ENCODE measurements at regions not wholly inside any gene's neighbourhood (a gene's known extent, or its start where the extent isn't known, plus 50 kb on each side); places are given as distances from the start of the nearest gene placed in this dataset.

- no peak for DNase-seq (ENCODE audit: low read depth)
These were observed 596.2 kb upstream of the DPPA4 start for GRCh38 chr3:109933576-109933975.

GRCh38 chr3:109939817-109940216, 602.5 kb upstream of the DPPA4 start:
- no peak for TF ChIP-seq CTCF (conservative IDR thresholded peaks at IDR 0.05; ENCODE audit: control insufficient read depth, insufficient read depth, low read depth, low read length)
- DNase-seq (ENCODE audit: low read depth), result no peak
- no peak overlapping the region for H3K4me3 ChIP-seq (ENCODE audit: control insufficient read depth, low read depth, low read length)

More at GRCh38 chr3:109933576-109933975, 596.2 kb upstream of the DPPA4 start:
- no peak overlapping the region for H3K4me3 ChIP-seq (ENCODE audit: control insufficient read depth, low read depth, low read length)
- TF ChIP-seq CTCF (conservative IDR thresholded peaks at IDR 0.05; ENCODE audit: control insufficient read depth, insufficient read depth, low read depth, low read length), result no peak

GRCh38 chr3:109943181-109943580, 605.8 kb upstream of the DPPA4 start:
- TF ChIP-seq CTCF (conservative IDR thresholded peaks at IDR 0.05; ENCODE audit: control insufficient read depth, insufficient read depth, low read depth, low read length), result no peak
- no peak overlapping the region for H3K4me3 ChIP-seq (ENCODE audit: control insufficient read depth, low read depth, low read length)
- peak; percentile 83 for DNase-seq (ENCODE audit: low read depth)

- no peak for DNase-seq (ENCODE audit: low read depth)
- no peak for TF ChIP-seq CTCF (conservative IDR thresholded peaks at IDR 0.05; ENCODE audit: control insufficient read depth, insufficient read depth, low read depth, low read length)
- H3K4me3 ChIP-seq (ENCODE audit: control insufficient read depth, low read depth, low read length), result no peak overlapping the region
These were observed 607.5 kb upstream of the DPPA4 start for GRCh38 chr3:109944836-109945235.

GRCh38 chr3:109952924-109953323, 615.6 kb upstream of the DPPA4 start:
- no peak overlapping the region for H3K4me3 ChIP-seq (ENCODE audit: control insufficient read depth, low read depth, low read length)
- TF ChIP-seq CTCF (conservative IDR thresholded peaks at IDR 0.05; ENCODE audit: control insufficient read depth, insufficient read depth, low read depth, low read length), result no peak
- peak; percentile 47 for DNase-seq (ENCODE audit: low read depth)

GRCh38 chr3:109963831-109964230, 626.5 kb upstream of the DPPA4 start:
- no peak for TF ChIP-seq CTCF (conservative IDR thresholded peaks at IDR 0.05; ENCODE audit: control insufficient read depth, insufficient read depth, low read depth, low read length)
- no peak for DNase-seq (ENCODE audit: low read depth)
- no peak overlapping the region for H3K4me3 ChIP-seq (ENCODE audit: control insufficient read depth, low read depth, low read length)

GRCh38 chr3:109973733-109974132, 636.4 kb upstream of the DPPA4 start:
- H3K4me3 ChIP-seq (ENCODE audit: control insufficient read depth, low read depth, low read length), result no peak overlapping the region
- TF ChIP-seq CTCF (conservative IDR thresholded peaks at IDR 0.05; ENCODE audit: control insufficient read depth, insufficient read depth, low read depth, low read length), result no peak
- DNase-seq (ENCODE audit: low read depth), result peak; percentile 17
